ENCODE measurements at regions not wholly inside any gene's neighbourhood (a gene's known extent, or its start where the extent isn't known, plus 50 kb on each side); places are given as distances from the start of the nearest gene placed in this dataset.

GRCh38 chr12:17371491-17372215 lies 718.3 kb downstream of the RERGL start:
- H3K4me3 ChIP-seq (ENCODE audit: low read depth, low read length) = no peak overlapping the region
- DNase-seq (ENCODE audit: low read depth) = no peak
- TF ChIP-seq CTCF (IDR thresholded peaks at IDR 0.05; ENCODE audit: insufficient read depth, low read depth, low read length, missing control alignments) = no peak

- H3K4me3 ChIP-seq (ENCODE audit: low read depth, low read length) = no peak overlapping the region
- DNase-seq (ENCODE audit: low read depth) = no peak
- TF ChIP-seq CTCF (IDR thresholded peaks at IDR 0.05; ENCODE audit: insufficient read depth, low read depth, low read length, missing control alignments) = no peak
Measured at GRCh38 chr12:17370621-17371020, 719.4 kb downstream of the RERGL start.

- no peak overlapping the region for H3K4me3 ChIP-seq (ENCODE audit: low read depth, low read length)
- DNase-seq (ENCODE audit: low read depth) = no peak
- TF ChIP-seq CTCF (IDR thresholded peaks at IDR 0.05; ENCODE audit: insufficient read depth, low read depth, low read length, missing control alignments) = no peak
Measured at GRCh38 chr12:17369556-17369955, 720.4 kb downstream of the RERGL start.

GRCh38 chr12:17361224-17361623 lies 728.8 kb downstream of the RERGL start:
- no peak for TF ChIP-seq CTCF (IDR thresholded peaks at IDR 0.05; ENCODE audit: insufficient read depth, low read depth, low read length, missing control alignments)
- H3K4me3 ChIP-seq (ENCODE audit: low read depth, low read length) = no peak overlapping the region
- no peak for DNase-seq (ENCODE audit: low read depth)

- H3K4me3 ChIP-seq (ENCODE audit: low read depth, low read length) = no peak overlapping the region
- TF ChIP-seq CTCF (IDR thresholded peaks at IDR 0.05; ENCODE audit: insufficient read depth, low read depth, low read length, missing control alignments) = no peak
- DNase-seq (ENCODE audit: low read depth) = no peak
Measured at GRCh38 chr12:17358835-17359234, 731.2 kb downstream of the RERGL start.

- no peak for TF ChIP-seq CTCF (IDR thresholded peaks at IDR 0.05; ENCODE audit: insufficient read depth, low read depth, low read length, missing control alignments)
- no peak overlapping the region for H3K4me3 ChIP-seq (ENCODE audit: low read depth, low read length)
- DNase-seq (ENCODE audit: low read depth) = no peak
Measured at GRCh38 chr12:17357396-17357795, 732.6 kb downstream of the RERGL start.

GRCh38 chr12:17352164-17352563 lies 737.8 kb downstream of the RERGL start:
- no peak for DNase-seq (ENCODE audit: low read depth)
- no peak overlapping the region for H3K4me3 ChIP-seq (ENCODE audit: low read depth, low read length)
- no peak for TF ChIP-seq CTCF (IDR thresholded peaks at IDR 0.05; ENCODE audit: insufficient read depth, low read depth, low read length, missing control alignments)
